Kidney epithelial cell (primary cell): ENCODE measurements at regions not wholly inside any gene's neighbourhood (a gene's known extent, or its start where the extent isn't known, plus 50 kb on each side); places are given as distances from the start of the nearest gene placed in this dataset.

Experiments
- DNase-seq: peaks from one replicate; pipeline ENCODE4 v3.0.0-alpha.2; 2010; ENCODE audit warnings: low read depth
- H3K27me3 ChIP-seq: 2 replicates; pipeline ENCODE4 v1.6.0; 2011; ENCODE audit warnings: low read length; ENCODE audit not compliant: control insufficient read depth, insufficient read depth
- H3K36me3 ChIP-seq: 2 replicates; pipeline ENCODE4 v1.5.1; 2011; ENCODE audit warnings: low read length; ENCODE audit not compliant: control insufficient read depth, insufficient read depth
- H3K4me3 ChIP-seq: 2 replicates; pipeline ENCODE4 v1.5.1; 2011; ENCODE audit warnings: low read depth, mild to moderate bottlenecking, control low read depth, low read length
- TF ChIP-seq, protein P1 (sequence below): IDR thresholded peaks from 2 replicates; pipeline ENCODE4 v1.5.1; 2011; ENCODE audit warnings: mild to moderate bottlenecking, moderate library complexity, low read length, control low read depth, inconsistent platforms; ENCODE audit not compliant: insufficient read depth, poor library complexity, severe bottlenecking

DNA sequence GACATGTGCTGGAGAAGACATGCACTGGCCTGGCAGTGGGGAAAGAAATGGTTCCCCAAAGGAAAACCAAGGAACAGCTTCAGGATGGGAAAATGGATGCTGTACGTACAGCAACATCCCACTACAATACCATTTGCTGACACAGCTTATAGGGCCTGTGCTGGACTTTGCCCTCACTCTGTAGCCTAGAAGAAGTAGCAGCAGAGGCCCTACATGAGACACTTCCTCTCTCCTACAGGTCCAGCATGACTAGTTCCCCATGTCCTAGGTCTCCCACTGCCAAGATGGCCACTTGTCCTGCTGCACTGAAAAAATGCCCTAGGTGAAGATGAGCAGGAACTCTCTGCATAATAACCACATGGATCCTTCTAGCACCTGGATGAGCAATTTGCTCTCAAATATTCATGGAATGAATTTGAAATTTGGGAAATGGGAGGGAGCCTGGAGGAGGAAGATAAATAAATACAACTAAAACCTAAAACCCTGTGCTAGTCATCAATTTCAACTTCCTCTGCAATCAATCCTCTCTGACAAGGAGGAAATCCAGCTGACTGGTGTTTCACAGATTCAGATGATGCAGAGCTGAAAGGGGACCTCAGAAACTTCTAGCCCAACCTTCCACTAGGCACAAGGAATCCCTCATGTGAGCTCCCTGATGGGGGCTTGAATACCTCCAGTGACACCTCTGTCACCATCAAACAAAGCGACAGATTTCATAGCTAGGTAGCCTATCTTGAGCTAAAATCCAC lies 514.3 kb upstream of the PPP2R3A start:
- DNase-seq, result no peak
- Histone ChIP-seq H3K27me3 (peaks cover 4% of the 10 kb centered on the region), H3K36me3 (no peaks in the 10 kb centered on the region), H3K4me3 (no peak overlapping the region)
- TF ChIP-seq, protein P1, sequence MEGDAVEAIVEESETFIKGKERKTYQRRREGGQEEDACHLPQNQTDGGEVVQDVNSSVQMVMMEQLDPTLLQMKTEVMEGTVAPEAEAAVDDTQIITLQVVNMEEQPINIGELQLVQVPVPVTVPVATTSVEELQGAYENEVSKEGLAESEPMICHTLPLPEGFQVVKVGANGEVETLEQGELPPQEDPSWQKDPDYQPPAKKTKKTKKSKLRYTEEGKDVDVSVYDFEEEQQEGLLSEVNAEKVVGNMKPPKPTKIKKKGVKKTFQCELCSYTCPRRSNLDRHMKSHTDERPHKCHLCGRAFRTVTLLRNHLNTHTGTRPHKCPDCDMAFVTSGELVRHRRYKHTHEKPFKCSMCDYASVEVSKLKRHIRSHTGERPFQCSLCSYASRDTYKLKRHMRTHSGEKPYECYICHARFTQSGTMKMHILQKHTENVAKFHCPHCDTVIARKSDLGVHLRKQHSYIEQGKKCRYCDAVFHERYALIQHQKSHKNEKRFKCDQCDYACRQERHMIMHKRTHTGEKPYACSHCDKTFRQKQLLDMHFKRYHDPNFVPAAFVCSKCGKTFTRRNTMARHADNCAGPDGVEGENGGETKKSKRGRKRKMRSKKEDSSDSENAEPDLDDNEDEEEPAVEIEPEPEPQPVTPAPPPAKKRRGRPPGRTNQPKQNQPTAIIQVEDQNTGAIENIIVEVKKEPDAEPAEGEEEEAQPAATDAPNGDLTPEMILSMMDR, result no peak

DNA sequence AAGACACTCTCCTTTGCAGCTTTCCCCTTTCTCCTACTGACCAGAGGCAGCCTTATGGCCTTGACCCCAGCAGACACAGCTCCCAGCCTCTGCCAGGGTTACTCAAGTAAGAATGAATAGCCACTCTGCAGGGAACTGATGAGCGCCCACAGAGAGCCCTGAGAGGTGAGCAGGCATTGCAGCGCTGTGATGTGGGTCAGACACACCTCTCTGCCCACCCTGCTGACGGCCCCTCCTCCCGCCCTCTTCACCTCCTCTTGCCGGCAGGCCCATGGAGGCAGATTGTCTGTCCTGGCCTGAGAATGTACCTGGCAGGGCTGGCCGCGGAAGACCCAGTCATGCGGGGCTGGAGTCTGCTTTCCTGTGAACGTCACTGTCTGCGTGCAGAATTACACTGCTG lies 512.6 kb upstream of the PPP2R3A start:
- Histone ChIP-seq H3K27me3 (peaks cover 7% of the 10 kb centered on the region), H3K36me3 (no peaks in the 10 kb centered on the region), H3K4me3 (no peak overlapping the region)
- DNase-seq, result no peak
- TF ChIP-seq, protein P1, result no peak

DNA sequence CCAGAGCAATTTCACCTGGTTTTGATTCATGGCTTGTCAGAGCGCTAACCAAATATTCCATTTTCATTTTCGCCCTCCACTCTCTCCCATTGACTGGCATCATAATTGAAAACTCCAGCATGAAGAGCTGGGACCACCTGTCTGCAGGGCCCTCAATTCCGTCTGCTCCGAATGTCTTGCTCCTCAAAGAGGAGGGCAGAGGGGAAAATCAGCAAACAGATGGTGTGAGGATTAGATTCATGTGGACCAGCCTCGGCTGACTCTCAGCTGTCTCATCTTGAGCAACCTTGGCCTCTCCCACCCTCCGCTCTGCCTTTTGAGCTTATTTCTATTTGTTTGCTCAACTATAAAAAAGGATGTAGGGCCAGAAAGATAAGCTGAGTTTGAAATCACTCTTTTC lies 512.2 kb upstream of the PPP2R3A start:
- no peak for DNase-seq
- Histone ChIP-seq H3K27me3 (peaks cover 7% of the 10 kb centered on the region), H3K36me3 (no peaks in the 10 kb centered on the region), H3K4me3 (no peak overlapping the region)
- TF ChIP-seq, protein P1, result no peak

DNA sequence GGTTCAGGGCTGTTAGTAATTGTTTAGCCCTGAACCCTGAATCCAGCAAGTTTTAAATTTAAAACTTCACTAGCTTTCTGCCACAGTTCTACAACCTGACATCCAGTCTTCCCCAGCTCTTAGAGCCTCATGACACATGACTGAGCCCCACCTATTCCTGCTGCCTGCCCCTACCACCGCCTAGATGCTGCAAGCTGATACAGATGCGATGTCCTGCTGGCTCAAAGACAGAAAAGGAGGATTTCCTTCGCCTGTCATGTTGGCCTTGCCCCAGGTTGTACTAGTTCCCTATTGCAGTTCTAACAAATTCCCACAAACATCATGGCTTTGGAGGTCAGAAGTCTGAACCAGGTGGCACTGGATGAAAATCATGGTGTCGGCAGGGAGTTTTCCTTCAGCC lies 510.6 kb upstream of the PPP2R3A start:
- TF ChIP-seq, protein P1, result no peak
- H3K36me3 ChIP-seq, result no peaks in the 10 kb centered on the region
- H3K4me3 ChIP-seq, result no peak overlapping the region
- H3K27me3 ChIP-seq, result peaks cover 7% of the 10 kb centered on the region
- DNase-seq, result no peak

DNA sequence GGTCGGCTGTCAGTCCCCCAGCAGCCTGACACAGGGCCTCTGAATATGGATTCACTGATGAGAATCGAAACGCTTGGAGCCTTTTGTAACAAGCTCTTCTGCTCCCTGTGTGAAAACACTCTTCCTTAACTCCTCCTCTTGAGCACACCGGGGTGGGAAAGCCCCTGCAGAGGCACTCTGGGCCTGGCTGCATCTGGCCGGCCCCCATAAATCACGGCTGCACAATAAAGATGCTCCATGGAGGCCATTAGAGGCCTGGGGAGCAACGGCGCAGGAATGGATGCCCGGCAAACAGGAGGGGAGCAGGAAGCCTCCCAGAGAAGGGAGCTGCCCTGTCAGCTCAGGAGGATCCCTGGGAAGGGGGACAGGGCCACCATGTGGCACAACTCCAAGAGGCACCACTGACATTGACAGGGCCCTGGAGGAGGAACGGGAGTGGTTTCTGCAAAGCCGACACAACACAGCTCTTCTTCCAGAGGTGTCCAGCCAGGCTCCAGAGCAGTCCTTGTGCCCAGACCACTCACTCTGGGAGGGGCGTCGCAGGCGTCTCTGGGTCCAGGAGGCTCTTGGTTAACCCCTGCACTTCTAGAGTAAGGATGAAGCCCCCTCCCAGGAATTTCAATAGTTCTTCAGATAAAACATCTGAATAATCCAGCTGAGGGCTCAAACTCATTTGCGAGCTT lies 509.3 kb upstream of the PPP2R3A start:
- TF ChIP-seq, protein P1, result no peak
- Histone ChIP-seq H3K4me3 (no peak overlapping the region), H3K27me3 (peaks cover 7% of the 10 kb centered on the region), H3K36me3 (no peaks in the 10 kb centered on the region)
- no peak for DNase-seq
